ENCODE measurements at regions not wholly inside any gene's neighbourhood (a gene's known extent, or its start where the extent isn't known, plus 50 kb on each side); places are given as distances from the start of the nearest gene placed in this dataset.
"Not testable (repeated sequence)": the region's sequence is repeated elsewhere in the genome, so short reads cannot be mapped to it uniquely, and the experiment has no call there.

DNA sequence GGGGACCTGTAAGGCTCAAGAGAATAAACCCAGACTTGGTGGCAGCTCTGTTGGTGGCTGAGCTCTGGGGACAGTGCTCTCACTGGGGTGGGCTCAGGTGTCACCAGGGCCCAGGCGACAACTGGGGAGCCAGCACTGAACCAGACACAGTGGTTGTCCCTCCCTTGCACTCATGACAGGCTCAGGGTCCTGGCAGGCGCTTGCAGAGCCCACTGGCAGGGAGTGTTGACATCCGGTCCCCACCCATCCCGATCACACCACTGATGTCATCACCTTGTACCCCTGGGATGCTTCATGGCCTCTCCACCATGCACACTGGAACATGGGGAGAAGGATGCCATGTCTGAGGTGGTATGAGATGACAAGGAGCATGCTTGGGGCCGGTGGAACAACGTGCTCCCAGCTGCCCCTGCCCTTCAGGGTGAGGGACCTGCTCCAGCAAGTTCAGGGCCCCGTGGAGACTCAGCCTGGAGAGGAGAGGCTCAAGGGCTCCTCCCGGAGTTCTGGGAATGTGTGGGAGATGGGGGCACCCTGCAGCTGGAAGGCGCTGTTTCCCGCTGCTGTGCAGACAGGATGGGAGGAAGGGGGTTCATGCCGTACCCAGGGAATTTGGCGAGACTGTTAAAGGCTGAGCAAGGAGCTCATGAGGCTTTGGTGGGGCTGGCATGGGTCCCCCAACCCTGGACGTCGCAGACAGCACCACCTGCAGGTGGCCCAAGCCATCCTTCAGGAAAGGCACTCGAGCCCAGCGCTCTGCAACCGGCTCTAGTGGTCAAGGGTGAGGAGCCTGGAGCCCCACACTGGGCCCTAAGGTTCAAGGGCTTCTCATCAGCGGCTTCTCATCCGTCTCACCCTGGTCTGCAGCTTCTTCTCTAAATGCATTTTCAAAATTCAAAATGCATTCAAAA is 141.1 kb upstream of the ZNF469 start:
- TF ChIP-seq, protein P1, sequence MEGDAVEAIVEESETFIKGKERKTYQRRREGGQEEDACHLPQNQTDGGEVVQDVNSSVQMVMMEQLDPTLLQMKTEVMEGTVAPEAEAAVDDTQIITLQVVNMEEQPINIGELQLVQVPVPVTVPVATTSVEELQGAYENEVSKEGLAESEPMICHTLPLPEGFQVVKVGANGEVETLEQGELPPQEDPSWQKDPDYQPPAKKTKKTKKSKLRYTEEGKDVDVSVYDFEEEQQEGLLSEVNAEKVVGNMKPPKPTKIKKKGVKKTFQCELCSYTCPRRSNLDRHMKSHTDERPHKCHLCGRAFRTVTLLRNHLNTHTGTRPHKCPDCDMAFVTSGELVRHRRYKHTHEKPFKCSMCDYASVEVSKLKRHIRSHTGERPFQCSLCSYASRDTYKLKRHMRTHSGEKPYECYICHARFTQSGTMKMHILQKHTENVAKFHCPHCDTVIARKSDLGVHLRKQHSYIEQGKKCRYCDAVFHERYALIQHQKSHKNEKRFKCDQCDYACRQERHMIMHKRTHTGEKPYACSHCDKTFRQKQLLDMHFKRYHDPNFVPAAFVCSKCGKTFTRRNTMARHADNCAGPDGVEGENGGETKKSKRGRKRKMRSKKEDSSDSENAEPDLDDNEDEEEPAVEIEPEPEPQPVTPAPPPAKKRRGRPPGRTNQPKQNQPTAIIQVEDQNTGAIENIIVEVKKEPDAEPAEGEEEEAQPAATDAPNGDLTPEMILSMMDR (IDR thresholded peaks at IDR 0.05; ENCODE audit: low read length) = not testable (repeated sequence)
- TF ChIP-seq EZH2 (IDR thresholded peaks at IDR 0.05; ENCODE audit: borderline replicate concordance, low read length) = not testable (repeated sequence)

All from OCI-LY1 (cell line).